ENCODE measurements at regions not wholly inside any gene's neighbourhood (a gene's known extent, or its start where the extent isn't known, plus 50 kb on each side); places are given as distances from the start of the nearest gene placed in this dataset.

DNA sequence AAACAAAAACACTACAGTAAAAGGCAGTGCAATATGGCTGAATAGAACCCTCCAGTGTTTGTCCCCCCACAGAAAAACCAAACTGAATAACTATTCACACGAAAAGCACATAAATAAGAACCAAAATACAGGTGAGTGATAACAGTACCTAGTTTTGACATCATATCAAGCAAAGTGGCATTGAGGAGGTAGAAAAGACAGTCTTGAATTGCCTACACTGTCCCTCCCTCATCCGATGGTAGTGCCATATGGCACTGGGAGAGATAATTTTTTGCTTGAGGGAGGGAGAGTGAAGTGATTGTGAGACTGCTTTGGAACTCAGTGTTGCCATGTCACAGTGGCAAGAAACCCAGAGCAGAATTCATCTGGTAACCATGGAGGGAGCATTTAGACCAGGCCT, 99.2 kb downstream of the GPR174 start:
- TF ChIP-seq, protein P1, sequence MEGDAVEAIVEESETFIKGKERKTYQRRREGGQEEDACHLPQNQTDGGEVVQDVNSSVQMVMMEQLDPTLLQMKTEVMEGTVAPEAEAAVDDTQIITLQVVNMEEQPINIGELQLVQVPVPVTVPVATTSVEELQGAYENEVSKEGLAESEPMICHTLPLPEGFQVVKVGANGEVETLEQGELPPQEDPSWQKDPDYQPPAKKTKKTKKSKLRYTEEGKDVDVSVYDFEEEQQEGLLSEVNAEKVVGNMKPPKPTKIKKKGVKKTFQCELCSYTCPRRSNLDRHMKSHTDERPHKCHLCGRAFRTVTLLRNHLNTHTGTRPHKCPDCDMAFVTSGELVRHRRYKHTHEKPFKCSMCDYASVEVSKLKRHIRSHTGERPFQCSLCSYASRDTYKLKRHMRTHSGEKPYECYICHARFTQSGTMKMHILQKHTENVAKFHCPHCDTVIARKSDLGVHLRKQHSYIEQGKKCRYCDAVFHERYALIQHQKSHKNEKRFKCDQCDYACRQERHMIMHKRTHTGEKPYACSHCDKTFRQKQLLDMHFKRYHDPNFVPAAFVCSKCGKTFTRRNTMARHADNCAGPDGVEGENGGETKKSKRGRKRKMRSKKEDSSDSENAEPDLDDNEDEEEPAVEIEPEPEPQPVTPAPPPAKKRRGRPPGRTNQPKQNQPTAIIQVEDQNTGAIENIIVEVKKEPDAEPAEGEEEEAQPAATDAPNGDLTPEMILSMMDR (IDR thresholded peaks at IDR 0.05; ENCODE audit: borderline replicate concordance, extremely low read depth, low read length, poor library complexity, severe bottlenecking): no peak
- no peak for TF ChIP-seq EZH2 (IDR thresholded peaks at IDR 0.05; ENCODE audit: borderline replicate concordance, low read depth, low read length, severe bottlenecking)

Measured in DND-41 (cell line).